Testis (tissue), 2 donors: ENCODE measurements at regions not wholly inside any gene's neighbourhood (a gene's known extent, or its start where the extent isn't known, plus 50 kb on each side); places are given as distances from the start of the nearest gene placed in this dataset.

ENCODE experiments used
- CTCF ChIP-seq, 3 experiments: fragments of 450-650 bp in 2 of 3; fragments of 200-600 bp in 1 of 3; sonication (generic) in 1 of 3; IDR thresholded peaks; one replicate each; pipeline ENCODE4 v1.5.1; 2016 to 2019; ENCODE audit warnings: antibody characterized with exemption in 3 of 3, mild to moderate bottlenecking in 2 of 3, moderate library complexity in 1 of 3
- POLR2A ChIP-seq: fragments of 450-650 bp; IDR thresholded peaks from one replicate; pipeline ENCODE4 v1.6.1; 2017; ENCODE audit warnings: antibody characterized with exemption, mild to moderate bottlenecking, moderate library complexity

DNA sequence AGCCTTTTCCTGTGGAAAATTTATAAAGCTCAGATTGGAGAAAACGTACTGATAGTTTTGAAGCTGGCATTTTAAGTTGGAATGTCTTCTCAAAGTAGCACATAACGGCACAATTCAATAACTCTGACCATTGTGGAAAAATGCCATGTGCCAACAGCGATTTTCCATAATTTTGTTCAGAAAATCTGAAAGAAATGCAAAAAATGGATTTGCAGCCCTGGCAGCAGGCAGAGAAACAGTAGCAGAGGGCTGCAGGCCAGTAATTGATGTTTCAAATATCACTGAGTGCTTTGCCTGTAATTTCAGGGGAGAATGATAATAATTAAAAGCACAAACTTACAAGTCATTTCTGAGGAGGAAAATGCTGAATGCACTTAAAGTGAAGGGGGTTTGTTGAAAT, 507.4 kb downstream of the MAFB start:
- TF ChIP-seq CTCF (IDR thresholded peaks at IDR 0.05) (no peak), POLR2A (no peak)
